NCI-H524 treated with DMSO at 0.1 percent for 48 hours (cell line): ENCODE measurements at regions not wholly inside any gene's neighbourhood (a gene's known extent, or its start where the extent isn't known, plus 50 kb on each side); places are given as distances from the start of the nearest gene placed in this dataset.

Experiments
- DNase-seq: peaks from one replicate; lab custom pipeline; 2025; lab: John Stamatoyannopoulos, UW

- DNase-seq = no peak
Observed at GRCh38 chr6:1257778-1258177, 54.1 kb upstream of the FOXQ1 start.

- no peak for DNase-seq
Observed at GRCh38 chr6:1256435-1257008, 55.4 kb upstream of the FOXQ1 start.

- no peak for DNase-seq
Observed at GRCh38 chr6:1255636-1256365, 56.1 kb upstream of the FOXQ1 start.

- no peak for DNase-seq
Observed at GRCh38 chr6:1254326-1254725, 57.6 kb upstream of the FOXQ1 start.

GRCh38 chr6:1253816-1254215 lies 58.1 kb upstream of the FOXQ1 start:
- no peak for DNase-seq

GRCh38 chr6:1251198-1252155 lies 60.4 kb upstream of the FOXQ1 start:
- DNase-seq = no peak

- DNase-seq = no peak
Observed at GRCh38 chr6:1250489-1251197, 61.3 kb upstream of the FOXQ1 start.

GRCh38 chr6:1247894-1248293 lies 64.0 kb upstream of the FOXQ1 start:
- no peak for DNase-seq

- DNase-seq = peak; percentile 84
Observed at GRCh38 chr6:1247056-1247455, 64.8 kb upstream of the FOXQ1 start.

GRCh38 chr6:1244941-1245340 lies 67.0 kb upstream of the FOXQ1 start:
- no peak for DNase-seq

GRCh38 chr6:1244278-1244677 lies 67.6 kb upstream of the FOXQ1 start:
- DNase-seq = no peak

GRCh38 chr6:1242446-1242845 lies 69.5 kb upstream of the FOXQ1 start:
- no peak for DNase-seq

GRCh38 chr6:1242021-1242420 lies 69.9 kb upstream of the FOXQ1 start:
- no peak for DNase-seq

- DNase-seq = no peak
Observed at GRCh38 chr6:1240766-1241318, 71.1 kb upstream of the FOXQ1 start.

GRCh38 chr6:1239805-1240204 lies 72.1 kb upstream of the FOXQ1 start:
- DNase-seq = no peak

- DNase-seq = no peak
Observed at GRCh38 chr6:1238040-1238439, 73.9 kb upstream of the FOXQ1 start.

GRCh38 chr6:1237636-1238035 lies 74.3 kb upstream of the FOXQ1 start:
- DNase-seq = no peak

GRCh38 chr6:1235825-1236224 lies 76.1 kb upstream of the FOXQ1 start:
- no peak for DNase-seq

- DNase-seq = no peak
Observed at GRCh38 chr6:1233924-1234323, 78.0 kb upstream of the FOXQ1 start.

- DNase-seq = no peak
Observed at GRCh38 chr6:1232578-1232977, 79.3 kb upstream of the FOXQ1 start.

GRCh38 chr6:1231941-1232340 lies 80.0 kb upstream of the FOXQ1 start:
- DNase-seq = no peak
